ENCODE measurements at regions not wholly inside any gene's neighbourhood (a gene's known extent, or its start where the extent isn't known, plus 50 kb on each side); places are given as distances from the start of the nearest gene placed in this dataset.

GRCh38 chr15:31498329-31498728 is 171.7 kb downstream of the KLF13 start:
- intact Hi-C loops (cut with DNase I): no loop called here
- no peaks in the 10 kb centered on the region for H3K36me3 ChIP-seq
- H3K27me3 ChIP-seq (replicated peaks; ENCODE audit: insufficient read depth): no peaks in the 10 kb centered on the region
- H3K4me3 ChIP-seq: no peak overlapping the region
- TF ChIP-seq POLR2AphosphoS5 (IDR thresholded peaks at IDR 0.05) (no peak), CTCF (IDR thresholded peaks at IDR 0.05) (no peak), POLR2A (IDR thresholded peaks at IDR 0.05) (no peak)
- H3K9me3 ChIP-seq: no peaks in the 10 kb centered on the region
- no peaks in the 10 kb centered on the region for H3K4me1 ChIP-seq (replicated peaks)
- 97% methylated on average over 1 of the region's 1 CpG for WGBS
- no peak overlapping the region for H3K27ac ChIP-seq
- no peak for DNase-seq (ENCODE audit: low spot score)

GRCh38 chr15:31498756-31499155 is 172.1 kb downstream of the KLF13 start:
- no peaks in the 10 kb centered on the region for H3K9me3 ChIP-seq
- H3K36me3 ChIP-seq: no peaks in the 10 kb centered on the region
- no peak overlapping the region for H3K4me3 ChIP-seq
- WGBS: 76% methylated on average over 4 of the region's 4 CpGs
- no peaks in the 10 kb centered on the region for H3K4me1 ChIP-seq (replicated peaks)
- DNase-seq (ENCODE audit: low spot score): no peak
- no peaks in the 10 kb centered on the region for H3K27me3 ChIP-seq (replicated peaks; ENCODE audit: insufficient read depth)
- TF ChIP-seq CTCF (IDR thresholded peaks at IDR 0.05) (no peak), POLR2A (IDR thresholded peaks at IDR 0.05) (no peak), POLR2AphosphoS5 (IDR thresholded peaks at IDR 0.05) (no peak)
- intact Hi-C loops (cut with DNase I): no loop called here
- no peak overlapping the region for H3K27ac ChIP-seq

GRCh38 chr15:31499236-31499952 is 172.8 kb downstream of the KLF13 start:
- Histone ChIP-seq H3K27ac (no peak overlapping the region), H3K4me3 (no peak overlapping the region), H3K36me3 (no peaks in the 10 kb centered on the region), H3K4me1 (replicated peaks) (no peaks in the 10 kb centered on the region), H3K27me3 (replicated peaks; ENCODE audit: insufficient read depth) (no peaks in the 10 kb centered on the region), H3K9me3 (no peaks in the 10 kb centered on the region)
- no peak for DNase-seq (ENCODE audit: low spot score)
- 94% methylated on average over 13 of the region's 13 CpGs for WGBS
- TF ChIP-seq POLR2AphosphoS5 (IDR thresholded peaks at IDR 0.05): no peak
- no peak for TF ChIP-seq CTCF (IDR thresholded peaks at IDR 0.05)
- TF ChIP-seq POLR2A (IDR thresholded peaks at IDR 0.05): no peak
- intact Hi-C loops (cut with DNase I): no loop called here

GRCh38 chr15:31499953-31500765 is 173.5 kb downstream of the KLF13 start:
- intact Hi-C loops (cut with DNase I): no loop called here
- H3K36me3 ChIP-seq: no peaks in the 10 kb centered on the region
- TF ChIP-seq POLR2AphosphoS5 (IDR thresholded peaks at IDR 0.05) (no peak), POLR2A (IDR thresholded peaks at IDR 0.05) (no peak), CTCF (IDR thresholded peaks at IDR 0.05) (no peak)
- no peaks in the 10 kb centered on the region for H3K9me3 ChIP-seq
- H3K27me3 ChIP-seq (replicated peaks; ENCODE audit: insufficient read depth): no peaks in the 10 kb centered on the region
- H3K27ac ChIP-seq: no peak overlapping the region
- H3K4me1 ChIP-seq (replicated peaks): no peaks in the 10 kb centered on the region
- no peak overlapping the region for H3K4me3 ChIP-seq
- DNase-seq (ENCODE audit: low spot score): no peak
- 72% methylated on average over 23 of the region's 23 CpGs for WGBS

Data from prostate gland (tissue), 2 donors.